IMR-90 (cell line): ENCODE measurements at regions not wholly inside any gene's neighbourhood (a gene's known extent, or its start where the extent isn't known, plus 50 kb on each side); places are given as distances from the start of the nearest gene placed in this dataset.

ENCODE experiments used
- ATAC-seq: fragments of 200-7000 bp; cut with Tn5 transposase; 2 replicates; pipeline ENCODE4 v1.9.1; 2020; ENCODE audit warnings: low read depth, mild to moderate bottlenecking, moderate library complexity
- BruUV-seq: library from RNA; stranded (reverse); fragments of 400-500 nt; replicated peaks from 2 replicates; lab custom pipeline; 2021; lab: Mats Ljungman, UMichigan
- CTCF ChIA-PET: fragments of 300-600 bp; formaldehyde crosslinking; extraction: SDS; loops from one replicate; lab custom pipeline; 2021; ENCODE audit warnings: antibody characterized with exemption; lab: Yijun Ruan, JAX
- POLR2A ChIA-PET: fragments of 300-600 bp; sonication (Branson Sonifier 250); formaldehyde crosslinking; loops from one replicate; lab custom pipeline; 2022; ENCODE audit warnings: antibody characterized with exemption; ENCODE audit not compliant: unreplicated experiment; lab: Charles Lee
- DNase-seq: peaks from one replicate; pipeline ENCODE4 v3.0.0; 2013
- H2AFZ ChIP-seq: replicated peaks from 2 replicates; pipeline ENCODE3; 2013; ENCODE audit warnings: low read length, mild to moderate bottlenecking; ENCODE audit not compliant: poor library complexity
- H2AK5ac ChIP-seq: 2 replicates; pipeline ENCODE4 v1.6.1; 2013; ENCODE audit warnings: low read depth, low read length, inconsistent platforms
- H2AK9ac ChIP-seq: replicated peaks from 2 replicates; pipeline ENCODE3; 2013; ENCODE audit warnings: mild to moderate bottlenecking, low read depth, low read length, moderate library complexity; ENCODE audit not compliant: poor library complexity
- H2BK120ac ChIP-seq: 2 replicates; pipeline ENCODE4 v1.6.1; 2013; ENCODE audit warnings: low read depth, low read length, inconsistent platforms
- H2BK15ac ChIP-seq: 3 replicates; pipeline ENCODE4 v1.6.1; 2013; ENCODE audit warnings: low read depth, low read length, inconsistent platforms
- H2BK20ac ChIP-seq: 2 replicates; pipeline ENCODE4 v1.6.1; 2013; ENCODE audit warnings: low read depth, mild to moderate bottlenecking, inconsistent platforms, low read length, moderate library complexity
- H2BK5ac ChIP-seq: 2 replicates; pipeline ENCODE4 v1.6.1; 2013; ENCODE audit warnings: mild to moderate bottlenecking, low read depth, low read length, inconsistent platforms; ENCODE audit not compliant: poor library complexity, severe bottlenecking
- H3K14ac ChIP-seq: replicated peaks from 2 replicates; pipeline ENCODE4 v1.6.1; 2013; ENCODE audit warnings: low read depth, low read length, inconsistent platforms
- H3K18ac ChIP-seq: 2 replicates; pipeline ENCODE4 v1.6.1; 2013; ENCODE audit warnings: low read depth, low read length, control low read depth
- H3K23ac ChIP-seq: 2 replicates; pipeline ENCODE4 v1.6.1; 2013; ENCODE audit warnings: low read depth, low read length, inconsistent platforms
- H3K27ac ChIP-seq: 2 replicates; pipeline ENCODE4 v1.5.1; 2013; ENCODE audit warnings: mild to moderate bottlenecking, control low read depth, low read length; ENCODE audit not compliant: insufficient read depth
- H3K27me3 ChIP-seq: 2 replicates; pipeline ENCODE4 v1.6.1; 2013; ENCODE audit warnings: low read length; ENCODE audit not compliant: control insufficient read depth, insufficient read depth
- H3K36me3 ChIP-seq: 2 replicates; pipeline ENCODE4 v1.6.1; 2013; ENCODE audit warnings: low read length, mixed read lengths; ENCODE audit not compliant: control insufficient read depth, insufficient read depth
- H3K4ac ChIP-seq: 2 replicates; pipeline ENCODE4 v1.6.1; 2013; ENCODE audit warnings: low read depth, low read length, inconsistent platforms
- H3K4me1 ChIP-seq: 2 replicates; pipeline ENCODE4 v1.6.1; 2013; ENCODE audit warnings: low read length, mixed read lengths; ENCODE audit not compliant: control insufficient read depth, insufficient read depth
- H3K4me2 ChIP-seq: 2 replicates; pipeline ENCODE4 v1.6.1; 2013; ENCODE audit warnings: low read depth, mild to moderate bottlenecking, control low read depth, low read length, moderate library complexity
- H3K4me3 ChIP-seq: 2 replicates; pipeline ENCODE4 v1.5.1; 2013; ENCODE audit warnings: low read depth, mild to moderate bottlenecking, control low read depth, low read length, moderate library complexity; ENCODE audit not compliant: insufficient read depth
- H3K56ac ChIP-seq: 2 replicates; pipeline ENCODE4 v1.6.1; 2013; ENCODE audit warnings: low read length, inconsistent platforms; ENCODE audit not compliant: insufficient read depth; ENCODE audit errors: extremely low read depth
- H3K79me1 ChIP-seq, 2 experiments: 2 replicates each; pipeline ENCODE4 v1.6.1; 2013; ENCODE audit warnings: low read length in 2 of 2, inconsistent platforms in 1 of 2, low read depth in 1 of 2
- H3K9ac ChIP-seq: 2 replicates; pipeline ENCODE4 v1.6.1; 2013; ENCODE audit warnings: low read depth, low read length, control low read depth
- H3K9me1 ChIP-seq: 2 replicates; pipeline ENCODE4 v1.6.1; 2013; ENCODE audit warnings: low read length, inconsistent platforms; ENCODE audit not compliant: insufficient read depth
- H3K9me3 ChIP-seq: 2 replicates; pipeline ENCODE4 v1.6.1; 2013; ENCODE audit warnings: low read length; ENCODE audit not compliant: control insufficient read depth, insufficient read depth
- H4K20me1 ChIP-seq: 2 replicates; pipeline ENCODE4 v1.6.1; 2013; ENCODE audit warnings: low read length, inconsistent platforms; ENCODE audit not compliant: insufficient read depth
- H4K5ac ChIP-seq: 2 replicates; pipeline ENCODE4 v1.6.1; 2013; ENCODE audit warnings: mild to moderate bottlenecking, low read depth, low read length, control low read depth
- H4K8ac ChIP-seq, 2 experiments: 2 replicates each; pipeline ENCODE4 v1.6.1; 2013; ENCODE audit warnings: low read depth in 2 of 2, low read length in 2 of 2, control low read depth in 1 of 2, inconsistent platforms in 1 of 2
- H4K91ac ChIP-seq: 2 replicates; pipeline ENCODE4 v1.6.1; 2013; ENCODE audit warnings: low read depth, low read length, inconsistent platforms; ENCODE audit not compliant: insufficient read depth
- CEBPB ChIP-seq: IDR thresholded peaks from 2 replicates; pipeline ENCODE4 v1.6.1; 2012; ENCODE audit warnings: low read depth, low read length, improper control_type of control experiment
- CHD1 ChIP-seq: IDR thresholded peaks from 2 replicates; pipeline ENCODE4 v1.6.1; 2012; ENCODE audit warnings: low read depth, low read length, improper control_type of control experiment
- MAZ ChIP-seq: IDR thresholded peaks from 2 replicates; pipeline ENCODE4 v1.6.1; 2012; ENCODE audit warnings: low read depth, mild to moderate bottlenecking, low read length, improper control_type of control experiment, moderate library complexity, borderline replicate concordance
- MXI1 ChIP-seq: IDR thresholded peaks from 2 replicates; pipeline ENCODE4 v1.6.1; 2012; ENCODE audit warnings: low read depth, mild to moderate bottlenecking, low read length, moderate library complexity, borderline replicate concordance
- NFE2L2 ChIP-seq: fragments of 150-350 bp; IDR thresholded peaks from 2 replicates; pipeline ENCODE4 v1.6.1; 2016; ENCODE audit warnings: low read depth, mild to moderate bottlenecking, low read length
- RCOR1 ChIP-seq: IDR thresholded peaks from 2 replicates; pipeline ENCODE4 v1.6.1; 2012; ENCODE audit warnings: mild to moderate bottlenecking, low read length, improper control_type of control experiment; ENCODE audit not compliant: insufficient replicate concordance
- RFX5 ChIP-seq: IDR thresholded peaks from 2 replicates; pipeline ENCODE4 v1.8.0; 2012; ENCODE audit warnings: low read depth, mild to moderate bottlenecking, low read length, moderate library complexity
- SMC3 ChIP-seq: fragments of 150-350 bp; IDR thresholded peaks from 2 replicates; pipeline ENCODE4 v1.6.1; 2016; ENCODE audit warnings: low read depth, mild to moderate bottlenecking, antibody characterized with exemption, low read length, moderate library complexity
- WGBS, 2 experiments: methylation state at CpG; one replicate each; pipeline versions ENCODE4 v1.1.5 to v1.1.7; 2013; ENCODE audit warnings: missing lambda C conversion rate in 2 of 2; ENCODE audit not compliant: insufficient read length in 1 of 2; ENCODE audit errors: extremely low coverage in 2 of 2; 5-methylcytosine and 5-hydroxymethylcytosine counted together
- dilution Hi-C: fragments of 300-500 bp; cut with HindIII; formaldehyde crosslinking; loops from one replicate; pipeline ENCODE4 v1.14.3; 2018; ENCODE audit warnings: low sequenced_read_pairs; ENCODE audit not compliant: unreplicated experiment
- in situ Hi-C: fragments of 300-500 bp; cut with MboI; formaldehyde crosslinking; loops from 3 replicates; pipeline ENCODE4 v1.14.3; 2019; ENCODE audit warnings: low sequenced_read_pairs, inconsistent platforms, mixed read lengths
- intact Hi-C: fragments of 100-400 bp; cut with micrococcal nuclease; formaldehyde crosslinking; loops from 2 replicates; pipeline ENCODE4 v1.10.0; 2022
- TF ChIP-seq, protein P1 (sequence below): conservative IDR thresholded peaks from 2 replicates; pipeline ENCODE4 v1.5.1; 2012; ENCODE audit warnings: mild to moderate bottlenecking, low read depth, low read length, improper control_type of control experiment
- TF ChIP-seq, protein P2 (sequence below): fragments of 150-350 bp; IDR thresholded peaks from 2 replicates; pipeline ENCODE4 v1.6.1; 2017; ENCODE audit warnings: mild to moderate bottlenecking, antibody characterized with exemption, low read length, low read depth
- TF ChIP-seq, protein P3 (sequence below): fragments of 150-350 bp; IDR thresholded peaks from 2 replicates; pipeline ENCODE4 v1.6.1; 2016; ENCODE audit warnings: low read depth, mild to moderate bottlenecking, low read length, moderate library complexity, borderline replicate concordance

DNA sequence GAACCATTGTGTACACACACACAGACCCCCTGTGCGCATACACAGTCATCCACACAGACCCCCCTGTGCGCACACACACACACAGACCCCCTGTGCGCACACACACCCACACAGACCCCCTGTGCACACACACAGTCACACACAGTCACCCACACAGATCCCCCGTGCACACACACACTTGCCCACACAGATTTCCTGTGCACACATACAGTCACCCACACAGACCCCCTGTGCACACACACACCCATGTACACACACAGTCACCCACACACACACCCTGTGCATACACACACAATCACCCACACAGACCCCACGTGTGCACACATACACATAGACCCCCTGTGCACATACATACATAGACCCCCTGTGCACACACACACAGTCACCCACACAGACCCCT, 106.1 kb downstream of the HSPH1 start:
- CTCF ChIA-PET: no interaction called here
- ATAC-seq (no peak), DNase-seq (no peak)
- Histone ChIP-seq H3K9me3 (no peaks in the 10 kb centered on the region), H4K91ac (no peak overlapping the region), H2BK120ac (no peak overlapping the region), H3K4me3 (no peak overlapping the region), H2BK5ac (no peak overlapping the region), H2AFZ (no peak overlapping the region), H4K5ac (no peak overlapping the region), H3K9ac (no peak overlapping the region), H4K8ac (no peak overlapping the region), H2BK15ac (no peak overlapping the region), H2AK5ac (no peak overlapping the region), H3K18ac (no peak overlapping the region), H3K4ac (no peak overlapping the region), H3K79me1 (no peaks in the 10 kb centered on the region), H2AK9ac (no peak overlapping the region), H3K27me3 (peaks cover 3% of the 10 kb centered on the region; the same call in 1 of the 2 replicates), H3K4me1 (peaks cover 1% of the 10 kb centered on the region; the same call in 1 of the 2 replicates), H4K20me1 (no peaks in the 10 kb centered on the region), H3K27ac (no peak overlapping the region), H3K9me1 (no peaks in the 10 kb centered on the region), H2BK20ac (no peak overlapping the region), H3K36me3 (no peaks in the 10 kb centered on the region), H3K4me2 (no peak overlapping the region), H3K14ac (no peak overlapping the region), H3K56ac (no peak overlapping the region), H3K23ac (no peak overlapping the region)
- TF ChIP-seq MAZ (no peak), NFE2L2 (no peak), MXI1 (no peak), CEBPB (no peak), RFX5 (no peak), SMC3 (no peak), RCOR1 (no peak), CHD1 (no peak)
- TF ChIP-seq, protein P1, sequence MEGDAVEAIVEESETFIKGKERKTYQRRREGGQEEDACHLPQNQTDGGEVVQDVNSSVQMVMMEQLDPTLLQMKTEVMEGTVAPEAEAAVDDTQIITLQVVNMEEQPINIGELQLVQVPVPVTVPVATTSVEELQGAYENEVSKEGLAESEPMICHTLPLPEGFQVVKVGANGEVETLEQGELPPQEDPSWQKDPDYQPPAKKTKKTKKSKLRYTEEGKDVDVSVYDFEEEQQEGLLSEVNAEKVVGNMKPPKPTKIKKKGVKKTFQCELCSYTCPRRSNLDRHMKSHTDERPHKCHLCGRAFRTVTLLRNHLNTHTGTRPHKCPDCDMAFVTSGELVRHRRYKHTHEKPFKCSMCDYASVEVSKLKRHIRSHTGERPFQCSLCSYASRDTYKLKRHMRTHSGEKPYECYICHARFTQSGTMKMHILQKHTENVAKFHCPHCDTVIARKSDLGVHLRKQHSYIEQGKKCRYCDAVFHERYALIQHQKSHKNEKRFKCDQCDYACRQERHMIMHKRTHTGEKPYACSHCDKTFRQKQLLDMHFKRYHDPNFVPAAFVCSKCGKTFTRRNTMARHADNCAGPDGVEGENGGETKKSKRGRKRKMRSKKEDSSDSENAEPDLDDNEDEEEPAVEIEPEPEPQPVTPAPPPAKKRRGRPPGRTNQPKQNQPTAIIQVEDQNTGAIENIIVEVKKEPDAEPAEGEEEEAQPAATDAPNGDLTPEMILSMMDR: no peak
- TF ChIP-seq, protein P2, sequence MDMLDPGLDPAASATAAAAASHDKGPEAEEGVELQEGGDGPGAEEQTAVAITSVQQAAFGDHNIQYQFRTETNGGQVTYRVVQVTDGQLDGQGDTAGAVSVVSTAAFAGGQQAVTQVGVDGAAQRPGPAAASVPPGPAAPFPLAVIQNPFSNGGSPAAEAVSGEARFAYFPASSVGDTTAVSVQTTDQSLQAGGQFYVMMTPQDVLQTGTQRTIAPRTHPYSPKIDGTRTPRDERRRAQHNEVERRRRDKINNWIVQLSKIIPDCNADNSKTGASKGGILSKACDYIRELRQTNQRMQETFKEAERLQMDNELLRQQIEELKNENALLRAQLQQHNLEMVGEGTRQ: no peak
- TF ChIP-seq, protein P3, sequence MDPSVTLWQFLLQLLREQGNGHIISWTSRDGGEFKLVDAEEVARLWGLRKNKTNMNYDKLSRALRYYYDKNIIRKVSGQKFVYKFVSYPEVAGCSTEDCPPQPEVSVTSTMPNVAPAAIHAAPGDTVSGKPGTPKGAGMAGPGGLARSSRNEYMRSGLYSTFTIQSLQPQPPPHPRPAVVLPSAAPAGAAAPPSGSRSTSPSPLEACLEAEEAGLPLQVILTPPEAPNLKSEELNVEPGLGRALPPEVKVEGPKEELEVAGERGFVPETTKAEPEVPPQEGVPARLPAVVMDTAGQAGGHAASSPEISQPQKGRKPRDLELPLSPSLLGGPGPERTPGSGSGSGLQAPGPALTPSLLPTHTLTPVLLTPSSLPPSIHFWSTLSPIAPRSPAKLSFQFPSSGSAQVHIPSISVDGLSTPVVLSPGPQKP: no peak
- dilution Hi-C loops: no loop called here
- WGBS, 2 experiments: 71% methylated on average over 2 of the region's 5 CpGs; no CpG with 5 or more reads in 1 of the 2 experiments
- intact Hi-C loops: no loop called here
- POLR2A ChIA-PET: no interaction called here
- no TSS peak for BruUV-seq
- in situ Hi-C loops: no loop called here
